ENCODE measurements at regions not wholly inside any gene's neighbourhood (a gene's known extent, or its start where the extent isn't known, plus 50 kb on each side); places are given as distances from the start of the nearest gene placed in this dataset.
"Not testable (repeated sequence)": the region's sequence is repeated elsewhere in the genome, so short reads cannot be mapped to it uniquely, and the experiment has no call there.

DNA sequence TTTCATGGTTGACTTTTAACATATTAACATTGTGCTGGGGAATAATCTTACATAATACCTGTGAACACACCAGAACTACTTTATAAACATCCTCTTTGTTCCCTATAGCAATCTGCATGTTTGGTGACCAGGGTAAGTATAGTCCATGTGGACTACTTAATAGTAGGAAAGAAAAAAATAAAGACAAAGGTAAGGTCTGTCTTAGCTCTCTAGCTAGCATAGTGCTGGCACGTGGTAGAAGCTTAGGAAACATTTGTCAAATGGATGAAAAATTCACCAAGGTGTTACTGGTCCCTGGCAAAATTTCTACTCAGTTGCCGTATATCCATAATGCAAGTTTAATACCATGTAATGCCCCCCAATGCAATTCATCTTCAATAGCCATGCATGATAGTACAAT lies 78.6 kb upstream of the ABCA1 start:
- no peak overlapping the region for H3K4me3 ChIP-seq (ENCODE audit: low read depth, poor library complexity, severe bottlenecking)
- 73 to 77% methylated on average over 2 of the region's 2 CpGs for WGBS, 2 donors
- no peak for DNase-seq (ENCODE audit: low spot score in 2 of 2)
- intact Hi-C loops (cut with DNase I; ENCODE audit: low total_unique reads) = no loop called here
- no peak for TF ChIP-seq POLR2A (IDR thresholded peaks at IDR 0.05)
- TF ChIP-seq, protein P1, sequence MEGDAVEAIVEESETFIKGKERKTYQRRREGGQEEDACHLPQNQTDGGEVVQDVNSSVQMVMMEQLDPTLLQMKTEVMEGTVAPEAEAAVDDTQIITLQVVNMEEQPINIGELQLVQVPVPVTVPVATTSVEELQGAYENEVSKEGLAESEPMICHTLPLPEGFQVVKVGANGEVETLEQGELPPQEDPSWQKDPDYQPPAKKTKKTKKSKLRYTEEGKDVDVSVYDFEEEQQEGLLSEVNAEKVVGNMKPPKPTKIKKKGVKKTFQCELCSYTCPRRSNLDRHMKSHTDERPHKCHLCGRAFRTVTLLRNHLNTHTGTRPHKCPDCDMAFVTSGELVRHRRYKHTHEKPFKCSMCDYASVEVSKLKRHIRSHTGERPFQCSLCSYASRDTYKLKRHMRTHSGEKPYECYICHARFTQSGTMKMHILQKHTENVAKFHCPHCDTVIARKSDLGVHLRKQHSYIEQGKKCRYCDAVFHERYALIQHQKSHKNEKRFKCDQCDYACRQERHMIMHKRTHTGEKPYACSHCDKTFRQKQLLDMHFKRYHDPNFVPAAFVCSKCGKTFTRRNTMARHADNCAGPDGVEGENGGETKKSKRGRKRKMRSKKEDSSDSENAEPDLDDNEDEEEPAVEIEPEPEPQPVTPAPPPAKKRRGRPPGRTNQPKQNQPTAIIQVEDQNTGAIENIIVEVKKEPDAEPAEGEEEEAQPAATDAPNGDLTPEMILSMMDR (IDR thresholded peaks at IDR 0.05) = no peak

DNA sequence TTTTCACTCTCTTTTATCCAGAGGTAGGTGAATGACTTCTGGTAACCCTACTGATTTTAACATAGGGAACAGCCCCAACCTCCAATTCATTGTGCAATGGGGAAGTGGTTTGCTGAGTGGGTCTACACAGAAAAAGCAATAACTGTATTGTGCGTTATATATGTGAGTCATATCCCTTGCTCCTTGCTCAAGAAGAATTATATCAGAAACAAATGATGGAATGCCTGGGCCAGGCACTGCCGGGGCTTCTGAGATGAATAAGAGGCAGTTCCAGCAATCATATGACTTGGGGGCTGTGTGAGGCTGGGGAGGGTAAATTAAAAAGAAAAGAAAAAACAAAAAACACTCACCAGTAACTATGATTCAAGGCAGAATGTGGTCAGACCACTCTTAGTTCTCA lies 79.2 kb upstream of the ABCA1 start:
- H3K4me3 ChIP-seq (ENCODE audit: low read depth, poor library complexity, severe bottlenecking) = no peak overlapping the region
- DNase-seq (ENCODE audit: low spot score in 2 of 2) = peak; percentile 51 to 90
- intact Hi-C loops (cut with DNase I; ENCODE audit: low total_unique reads) = no loop called here
- WGBS, 2 donors = 33 to 35% methylated on average over 2 of the region's 2 CpGs
- TF ChIP-seq, protein P1 (IDR thresholded peaks at IDR 0.05) = no peak
- no peak for TF ChIP-seq POLR2A (IDR thresholded peaks at IDR 0.05)

DNA sequence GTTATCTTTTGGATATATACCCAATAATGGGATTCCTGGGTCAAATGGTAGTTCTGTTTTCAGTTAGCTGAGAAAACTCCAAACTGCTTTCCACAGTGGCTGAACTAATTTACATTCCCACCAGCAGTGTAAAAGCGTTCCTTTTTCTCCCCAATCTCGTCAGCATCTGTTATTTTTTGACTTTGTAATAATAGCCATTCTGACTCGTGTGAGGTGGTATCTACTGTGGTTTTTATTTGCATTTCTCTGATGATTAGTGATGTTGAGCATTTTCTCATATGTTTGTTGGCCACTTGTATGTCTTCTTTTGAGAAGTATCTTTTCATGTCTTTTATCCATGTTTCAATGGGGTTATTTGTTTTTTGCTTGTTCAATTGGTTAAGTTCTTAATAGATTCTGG lies 82.1 kb upstream of the ABCA1 start:
- H3K4me3 ChIP-seq (ENCODE audit: low read depth, poor library complexity, severe bottlenecking); DNase-seq (ENCODE audit: low spot score in 2 of 2); intact Hi-C loops (cut with DNase I; ENCODE audit: low total_unique reads): not testable (repeated sequence)
- 82 to 86% methylated on average over 3 of the region's 3 CpGs for WGBS, 2 donors

DNA sequence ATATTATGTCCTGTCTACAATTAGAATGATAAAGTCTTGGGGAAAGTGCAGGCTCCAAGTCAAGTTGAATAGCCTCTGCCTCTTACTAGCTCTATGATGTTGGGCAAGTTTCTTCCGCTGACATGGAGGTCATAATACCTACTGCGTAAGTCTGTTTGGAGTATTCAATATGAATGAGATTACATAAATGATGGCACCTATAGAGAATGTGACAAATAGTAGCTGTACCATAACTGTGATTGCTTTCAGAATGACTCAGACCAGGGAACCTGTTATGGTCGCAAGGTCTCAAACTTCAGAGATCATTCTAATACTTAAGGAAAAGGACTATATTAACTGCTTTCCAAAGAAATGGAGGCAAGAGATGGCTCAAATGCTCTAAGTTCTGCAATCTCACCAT lies 94.0 kb upstream of the ABCA1 start:
- WGBS, 2 donors = 93 to 94% methylated on average over 3 of the region's 3 CpGs
- no peak overlapping the region for H3K4me3 ChIP-seq (ENCODE audit: low read depth, poor library complexity, severe bottlenecking)
- intact Hi-C loops (cut with DNase I; ENCODE audit: low total_unique reads) = no loop called here

DNA sequence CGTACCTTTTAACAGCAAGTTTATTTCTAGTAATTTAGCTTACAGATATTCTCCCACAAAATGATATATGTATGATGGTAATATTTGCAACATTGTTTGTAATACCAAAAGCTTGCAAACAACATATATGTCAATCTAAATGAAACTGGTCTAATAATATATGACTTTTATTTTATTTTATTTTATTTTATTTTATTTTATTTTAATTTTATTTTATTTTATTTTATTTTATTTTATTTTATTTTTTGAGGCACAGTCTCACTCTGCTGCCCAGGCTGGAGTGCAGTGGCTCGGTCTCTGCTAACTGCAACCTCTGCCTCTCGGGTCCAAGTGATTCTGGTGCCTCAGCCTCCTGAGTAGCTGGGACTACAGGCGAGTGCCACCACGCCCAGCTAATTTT lies 94.6 kb upstream of the ABCA1 start:
- intact Hi-C loops (cut with DNase I; ENCODE audit: low total_unique reads); H3K4me3 ChIP-seq (ENCODE audit: low read depth, poor library complexity, severe bottlenecking); DNase-seq (ENCODE audit: low spot score in 2 of 2): not testable (repeated sequence)
- WGBS, 2 donors = 89 to 93% methylated on average over 5 of the region's 5 CpGs

More for the DNA sequence above, 94.0 kb upstream of the ABCA1 start:
- DNase-seq (ENCODE audit: low spot score in 2 of 2) = no peak
- TF ChIP-seq, protein P1 (IDR thresholded peaks at IDR 0.05) = no peak
- no peak for TF ChIP-seq POLR2A (IDR thresholded peaks at IDR 0.05)

DNA sequence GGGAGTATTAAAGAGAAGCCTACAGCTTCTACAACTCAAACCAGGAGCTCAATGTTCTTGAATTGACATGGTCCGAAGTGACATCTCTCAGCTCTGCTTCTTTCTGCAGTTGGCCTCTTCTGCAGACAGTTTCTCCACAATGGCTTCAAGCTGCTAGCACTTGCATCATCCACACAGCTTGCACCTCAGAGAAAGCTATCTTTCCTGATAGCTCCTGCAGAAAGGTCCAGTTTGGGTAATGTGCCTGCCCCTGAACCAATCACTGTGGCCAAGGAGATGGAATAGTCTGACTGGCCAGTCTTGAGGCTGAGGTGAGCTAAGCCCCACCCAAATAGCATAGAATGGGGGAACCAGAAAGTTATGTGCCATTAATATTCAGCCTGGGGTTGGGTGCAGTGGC lies 95.8 kb upstream of the ABCA1 start:
- WGBS, 2 donors = 89 to 100% methylated on average over 1 of the region's 1 CpG
- TF ChIP-seq, protein P1 (IDR thresholded peaks at IDR 0.05) = no peak
- no peak for TF ChIP-seq POLR2A (IDR thresholded peaks at IDR 0.05)
- intact Hi-C loops (cut with DNase I; ENCODE audit: low total_unique reads) = no loop called here
- no peak overlapping the region for H3K4me3 ChIP-seq (ENCODE audit: low read depth, poor library complexity, severe bottlenecking)
- no peak for DNase-seq (ENCODE audit: low spot score in 2 of 2)

DNA sequence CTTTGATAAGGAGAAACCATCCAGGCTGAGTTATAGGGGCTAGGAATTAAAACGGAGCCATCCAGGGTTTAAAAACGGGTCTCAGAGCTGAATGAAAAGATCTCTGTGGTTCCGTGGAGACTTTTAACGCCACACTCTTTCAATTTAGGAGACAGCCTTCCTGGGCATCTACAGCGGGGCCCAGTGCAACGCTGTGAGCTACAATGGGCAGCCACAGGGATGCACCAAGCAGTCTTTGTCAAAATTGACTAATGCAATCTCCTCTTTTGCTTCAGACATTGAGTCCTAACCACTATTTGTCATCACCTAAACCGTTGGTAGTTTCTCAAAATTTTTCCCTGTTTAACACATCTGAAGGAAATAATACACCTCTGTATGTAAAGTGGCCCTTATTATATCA lies 96.6 kb upstream of the ABCA1 start:
- H3K4me3 ChIP-seq (ENCODE audit: low read depth, poor library complexity, severe bottlenecking) = no peak overlapping the region
- WGBS, 2 donors = 80 to 88% methylated on average over 7 of the region's 7 CpGs
- intact Hi-C loops (cut with DNase I; ENCODE audit: low total_unique reads) = no loop called here
- DNase-seq (ENCODE audit: low spot score in 2 of 2) = no peak
- no peak for TF ChIP-seq POLR2A (IDR thresholded peaks at IDR 0.05)
- TF ChIP-seq, protein P1 (IDR thresholded peaks at IDR 0.05) = no peak

Data from lower leg skin (tissue), 4 donors.